ENCODE measurements at regions not wholly inside any gene's neighbourhood (a gene's known extent, or its start where the extent isn't known, plus 50 kb on each side); places are given as distances from the start of the nearest gene placed in this dataset.

DNA sequence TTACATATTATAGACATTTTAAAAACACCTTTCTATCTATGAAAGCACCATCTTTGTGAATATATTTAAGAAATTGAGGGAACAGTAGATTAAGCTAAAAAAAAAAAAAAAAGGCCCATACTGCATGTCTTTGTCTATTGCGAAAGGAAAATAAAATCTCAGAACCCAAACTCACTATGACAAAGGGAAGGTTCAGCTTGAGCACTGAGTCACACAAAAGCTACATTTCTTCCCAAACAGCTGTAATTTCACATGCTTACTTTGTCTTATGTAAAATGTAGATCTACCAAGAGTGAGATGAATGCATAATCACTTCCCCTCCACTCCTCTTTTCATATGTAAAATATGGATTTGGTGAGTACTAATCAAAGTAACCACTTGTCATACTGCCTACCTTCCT is 640.1 kb upstream of the KLF12 start:
- WGBS, 3 donors: 95 to 100% (median 98%) methylated on average over 1 of the region's 1 CpG
- no peak overlapping the region for H3K4me3 ChIP-seq (ENCODE audit: low read depth in 1 of 3, low read length in 3 of 3)
- H3K9me3 ChIP-seq (ENCODE audit: control insufficient read depth in 2 of 2, insufficient read depth in 1 of 2, low read depth in 1 of 2, low read length in 1 of 2): no peaks in the 10 kb centered on the region
- no peak overlapping the region for H3K27ac ChIP-seq (ENCODE audit: low read depth in 1 of 3, low read length in 2 of 3)
- H3K4me1 ChIP-seq (ENCODE audit: control insufficient read depth in 3 of 3, insufficient read depth in 2 of 3, low read depth in 1 of 3, low read length in 2 of 3): no peaks in the 10 kb centered on the region
- H3K27me3 ChIP-seq (ENCODE audit: control insufficient read depth in 3 of 3, insufficient read depth in 3 of 3, low read length in 3 of 3): no peaks in the 10 kb centered on the region
- no peaks in the 10 kb centered on the region for H3K36me3 ChIP-seq (ENCODE audit: control insufficient read depth in 3 of 3, insufficient read depth in 2 of 3, low read depth in 1 of 3, low read length in 3 of 3)
- DNase-seq: no peak
- FAIRE-seq: no peak

DNA sequence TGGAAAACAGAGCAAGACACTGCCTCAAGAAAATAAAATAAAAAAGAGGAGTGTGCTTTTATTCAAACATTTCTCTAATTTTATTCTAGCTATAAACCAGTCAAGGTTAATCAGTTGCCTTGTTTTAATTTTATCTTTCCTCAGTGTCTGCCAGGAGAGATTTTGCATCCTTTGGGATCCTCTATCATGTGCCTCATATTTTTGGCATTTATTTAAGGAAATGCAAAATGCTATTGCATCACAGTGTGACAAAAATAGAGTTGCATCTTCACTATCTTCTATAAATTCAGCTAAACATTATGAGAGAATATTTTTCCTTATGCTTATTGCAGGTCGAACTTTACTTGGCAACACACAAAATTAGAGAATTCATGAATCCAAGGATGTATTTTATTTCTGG is 639.0 kb upstream of the KLF12 start:
- H3K4me1 ChIP-seq (ENCODE audit: control insufficient read depth in 3 of 3, insufficient read depth in 2 of 3, low read depth in 1 of 3, low read length in 2 of 3): no peaks in the 10 kb centered on the region
- WGBS, 3 donors: 73 to 83% (median 80%) methylated on average over 1 of the region's 1 CpG

DNA sequence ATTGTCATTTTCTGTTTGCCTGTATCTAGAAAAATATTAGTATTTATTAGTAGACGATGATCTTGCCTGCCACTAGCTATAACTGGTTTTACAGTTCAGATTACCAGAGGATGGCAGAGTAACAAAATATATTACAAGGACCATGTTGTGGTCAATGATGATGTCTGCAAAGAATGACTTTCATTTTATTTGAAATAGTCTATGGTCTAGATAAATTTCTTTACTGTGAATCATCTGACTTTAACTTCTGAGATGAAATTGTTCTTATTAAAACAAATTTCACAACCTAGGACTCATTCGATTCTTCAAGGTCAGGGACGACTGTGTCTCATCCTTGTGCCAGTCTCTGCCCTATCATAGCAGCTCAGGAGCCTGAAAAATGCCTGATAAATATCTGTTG is 637.8 kb upstream of the KLF12 start:
- WGBS, 3 donors: 65 to 82% (median 79%) methylated on average over 3 of the region's 3 CpGs
- Histone ChIP-seq H3K4me3 (ENCODE audit: low read depth in 1 of 3, low read length in 3 of 3) (no peak overlapping the region), H3K4me1 (ENCODE audit: control insufficient read depth in 3 of 3, insufficient read depth in 2 of 3, low read depth in 1 of 3, low read length in 2 of 3) (no peaks in the 10 kb centered on the region), H3K27me3 (ENCODE audit: control insufficient read depth in 3 of 3, insufficient read depth in 3 of 3, low read length in 3 of 3) (no peaks in the 10 kb centered on the region), H3K27ac (ENCODE audit: low read depth in 1 of 3, low read length in 2 of 3) (no peak overlapping the region), H3K9me3 (ENCODE audit: control insufficient read depth in 2 of 2, insufficient read depth in 1 of 2, low read depth in 1 of 2, low read length in 1 of 2) (no peaks in the 10 kb centered on the region), H3K36me3 (ENCODE audit: control insufficient read depth in 3 of 3, insufficient read depth in 2 of 3, low read depth in 1 of 3, low read length in 3 of 3) (no peaks in the 10 kb centered on the region)
- DNase-seq (no peak), FAIRE-seq (no peak)

More for the DNA sequence above, 639.0 kb upstream of the KLF12 start:
- FAIRE-seq: no peak
- no peak for DNase-seq
- Histone ChIP-seq H3K27me3 (ENCODE audit: control insufficient read depth in 3 of 3, insufficient read depth in 3 of 3, low read length in 3 of 3) (no peaks in the 10 kb centered on the region), H3K27ac (ENCODE audit: low read depth in 1 of 3, low read length in 2 of 3) (no peak overlapping the region), H3K36me3 (ENCODE audit: control insufficient read depth in 3 of 3, insufficient read depth in 2 of 3, low read depth in 1 of 3, low read length in 3 of 3) (no peaks in the 10 kb centered on the region), H3K4me3 (ENCODE audit: low read depth in 1 of 3, low read length in 3 of 3) (no peak overlapping the region), H3K9me3 (ENCODE audit: control insufficient read depth in 2 of 2, insufficient read depth in 1 of 2, low read depth in 1 of 2, low read length in 1 of 2) (no peaks in the 10 kb centered on the region)

DNA sequence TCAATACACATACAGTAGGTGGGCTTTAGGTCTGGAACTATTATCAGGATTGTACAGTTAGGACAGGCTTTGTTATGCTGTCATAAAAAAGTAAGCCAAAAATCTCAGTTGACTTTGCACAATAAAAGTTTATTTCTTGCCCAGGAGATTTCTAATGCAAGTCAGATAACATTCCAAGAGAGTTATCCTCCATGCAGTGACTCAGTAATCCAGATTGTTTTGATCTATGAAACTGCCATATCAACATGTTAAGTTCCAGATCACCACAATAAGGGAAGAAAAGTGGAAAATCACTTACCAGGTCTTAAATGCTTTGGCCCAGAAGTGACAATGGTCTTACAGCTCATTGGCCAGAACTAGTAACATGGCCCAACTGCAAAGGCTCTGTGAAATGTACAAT is 636.2 kb upstream of the KLF12 start:
- FAIRE-seq: no peak
- Histone ChIP-seq H3K4me1 (ENCODE audit: control insufficient read depth in 3 of 3, insufficient read depth in 2 of 3, low read depth in 1 of 3, low read length in 2 of 3) (no peaks in the 10 kb centered on the region), H3K9me3 (ENCODE audit: control insufficient read depth in 2 of 2, insufficient read depth in 1 of 2, low read depth in 1 of 2, low read length in 1 of 2) (no peaks in the 10 kb centered on the region), H3K36me3 (ENCODE audit: control insufficient read depth in 3 of 3, insufficient read depth in 2 of 3, low read depth in 1 of 3, low read length in 3 of 3) (no peaks in the 10 kb centered on the region), H3K27ac (ENCODE audit: low read depth in 1 of 3, low read length in 2 of 3) (no peak overlapping the region), H3K27me3 (ENCODE audit: control insufficient read depth in 3 of 3, insufficient read depth in 3 of 3, low read length in 3 of 3) (no peaks in the 10 kb centered on the region), H3K4me3 (ENCODE audit: low read depth in 1 of 3, low read length in 3 of 3) (no peak overlapping the region)
- no peak for DNase-seq

DNA sequence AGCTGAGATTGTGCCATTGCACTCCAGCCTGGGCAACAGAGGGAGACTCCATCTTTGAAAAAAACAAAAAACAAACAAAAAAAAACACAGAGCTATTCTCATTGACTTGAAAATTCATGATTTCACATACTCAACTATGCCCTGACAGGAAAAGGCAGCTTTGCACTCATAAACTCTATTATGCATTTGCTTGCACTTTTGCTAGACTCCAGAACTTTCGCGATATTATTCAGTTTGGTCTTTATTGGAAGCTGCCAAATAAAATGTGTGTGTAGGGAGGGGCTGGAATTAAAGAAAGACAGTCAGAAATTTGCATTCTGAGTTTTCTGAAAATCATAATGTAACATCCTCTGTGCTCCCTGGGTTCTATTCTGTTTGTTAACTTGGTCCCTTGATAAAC is 635.1 kb upstream of the KLF12 start:
- FAIRE-seq: no peak
- Histone ChIP-seq H3K4me3 (ENCODE audit: low read depth in 1 of 3, low read length in 3 of 3) (no peak overlapping the region), H3K9me3 (ENCODE audit: control insufficient read depth in 2 of 2, insufficient read depth in 1 of 2, low read depth in 1 of 2, low read length in 1 of 2) (no peaks in the 10 kb centered on the region), H3K4me1 (ENCODE audit: control insufficient read depth in 3 of 3, insufficient read depth in 2 of 3, low read depth in 1 of 3, low read length in 2 of 3) (no peaks in the 10 kb centered on the region), H3K27me3 (ENCODE audit: control insufficient read depth in 3 of 3, insufficient read depth in 3 of 3, low read length in 3 of 3) (no peaks in the 10 kb centered on the region), H3K36me3 (ENCODE audit: control insufficient read depth in 3 of 3, insufficient read depth in 2 of 3, low read depth in 1 of 3, low read length in 3 of 3) (no peaks in the 10 kb centered on the region), H3K27ac (ENCODE audit: low read depth in 1 of 3, low read length in 2 of 3) (no peak overlapping the region)
- no peak for DNase-seq
- 65 to 91% (median 89%) methylated on average over 2 of the region's 2 CpGs for WGBS, 3 donors

DNA sequence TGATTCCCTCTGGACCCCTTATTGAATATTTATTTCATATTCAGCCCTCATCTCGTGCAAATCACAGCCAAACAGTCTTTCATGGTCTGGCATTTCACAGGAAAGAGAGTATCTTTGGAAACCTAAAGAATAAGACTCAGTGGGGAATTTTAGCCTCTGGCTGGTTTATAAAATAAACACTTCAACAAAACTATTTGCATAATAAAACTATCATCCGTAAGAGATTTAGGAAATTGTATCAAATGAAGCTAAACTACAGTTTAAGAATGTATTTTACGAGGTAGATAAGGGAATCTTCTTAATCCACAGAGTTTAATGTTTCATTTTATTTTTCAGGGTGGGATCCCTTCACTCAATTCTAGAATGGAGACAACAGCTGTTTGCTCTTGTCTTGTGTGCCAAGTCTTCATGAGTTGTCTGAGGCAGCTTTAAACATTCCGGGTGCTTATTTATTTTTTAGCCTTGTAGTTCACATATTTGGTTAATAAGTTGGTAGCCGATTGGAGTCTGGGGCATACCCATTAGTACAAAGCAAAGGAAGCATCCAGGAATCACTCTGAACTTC is 634.4 kb upstream of the KLF12 start:
- Histone ChIP-seq H3K4me1 (ENCODE audit: control insufficient read depth in 3 of 3, insufficient read depth in 2 of 3, low read depth in 1 of 3, low read length in 2 of 3) (no peaks in the 10 kb centered on the region), H3K4me3 (ENCODE audit: low read depth in 1 of 3, low read length in 3 of 3) (no peak overlapping the region), H3K27me3 (ENCODE audit: control insufficient read depth in 3 of 3, insufficient read depth in 3 of 3, low read length in 3 of 3) (no peaks in the 10 kb centered on the region), H3K36me3 (ENCODE audit: control insufficient read depth in 3 of 3, insufficient read depth in 2 of 3, low read depth in 1 of 3, low read length in 3 of 3) (no peaks in the 10 kb centered on the region), H3K27ac (ENCODE audit: low read depth in 1 of 3, low read length in 2 of 3) (no peak overlapping the region), H3K9me3 (ENCODE audit: control insufficient read depth in 2 of 2, insufficient read depth in 1 of 2, low read depth in 1 of 2, low read length in 1 of 2) (no peaks in the 10 kb centered on the region)
- FAIRE-seq: no peak
- no peak for DNase-seq
- 54 to 66% (median 57%) methylated on average over 5 of the region's 5 CpGs for WGBS, 3 donors

DNA sequence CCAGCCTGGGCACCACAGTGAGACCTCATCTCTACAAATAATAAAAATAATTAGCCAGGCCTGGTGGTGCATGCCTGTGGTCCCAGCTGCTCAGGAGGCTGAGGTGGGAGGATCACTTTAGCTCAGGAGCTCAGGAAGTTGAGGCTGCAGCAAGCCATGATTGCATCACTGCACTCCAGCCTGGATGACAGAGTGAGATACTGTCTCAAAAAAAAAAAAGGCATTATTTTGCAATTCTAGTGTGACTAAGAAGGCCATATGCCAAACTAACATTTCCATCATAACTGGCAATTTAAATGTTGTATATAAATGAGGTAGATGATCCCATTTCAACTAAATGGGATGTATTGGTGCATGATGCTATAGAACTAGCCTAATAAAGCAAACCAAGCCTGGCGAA is 632.8 kb upstream of the KLF12 start:
- Histone ChIP-seq H3K27ac (ENCODE audit: low read depth in 1 of 3, low read length in 2 of 3) (no peak overlapping the region), H3K9me3 (ENCODE audit: control insufficient read depth in 2 of 2, insufficient read depth in 1 of 2, low read depth in 1 of 2, low read length in 1 of 2) (no peaks in the 10 kb centered on the region), H3K36me3 (ENCODE audit: control insufficient read depth in 3 of 3, insufficient read depth in 2 of 3, low read depth in 1 of 3, low read length in 3 of 3) (no peaks in the 10 kb centered on the region), H3K4me3 (ENCODE audit: low read depth in 1 of 3, low read length in 3 of 3) (no peak overlapping the region), H3K27me3 (ENCODE audit: control insufficient read depth in 3 of 3, insufficient read depth in 3 of 3, low read length in 3 of 3) (no peaks in the 10 kb centered on the region), H3K4me1 (ENCODE audit: control insufficient read depth in 3 of 3, insufficient read depth in 2 of 3, low read depth in 1 of 3, low read length in 2 of 3) (no peaks in the 10 kb centered on the region)
- DNase-seq (no peak), FAIRE-seq (no peak)
- 82 to 96% (median 85%) methylated on average over 1 of the region's 1 CpG for WGBS, 3 donors

DNA sequence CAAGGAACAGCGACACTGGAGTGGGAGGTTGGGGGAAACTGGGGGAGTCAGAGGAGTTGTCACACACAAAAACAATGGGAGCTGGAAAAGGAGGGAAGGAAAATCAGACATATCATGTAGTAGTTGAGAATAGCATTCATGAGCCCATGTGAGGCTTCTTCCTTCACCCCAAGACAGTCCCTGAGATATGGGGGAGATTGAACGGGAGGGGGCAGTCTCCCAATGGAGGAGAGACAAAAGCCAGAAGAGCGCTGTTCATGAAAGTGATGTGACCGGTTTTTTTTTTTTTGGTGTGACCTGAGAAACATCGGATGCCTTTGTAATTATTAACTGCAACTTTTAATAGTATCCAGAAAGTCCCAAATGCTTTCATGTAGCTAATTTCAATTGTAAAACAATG is 631.8 kb upstream of the KLF12 start:
- DNase-seq (no peak), FAIRE-seq (no peak)
- H3K4me3 ChIP-seq (ENCODE audit: low read depth in 1 of 3, low read length in 3 of 3): no peak overlapping the region
- no peak overlapping the region for H3K27ac ChIP-seq (ENCODE audit: low read depth in 1 of 3, low read length in 2 of 3)
- 69 to 77% (median 74%) methylated on average over 5 of the region's 5 CpGs for WGBS, 3 donors
- no peaks in the 10 kb centered on the region for H3K4me1 ChIP-seq (ENCODE audit: control insufficient read depth in 3 of 3, insufficient read depth in 2 of 3, low read depth in 1 of 3, low read length in 2 of 3)
- H3K36me3 ChIP-seq (ENCODE audit: control insufficient read depth in 3 of 3, insufficient read depth in 2 of 3, low read depth in 1 of 3, low read length in 3 of 3): no peaks in the 10 kb centered on the region
- no peaks in the 10 kb centered on the region for H3K27me3 ChIP-seq (ENCODE audit: control insufficient read depth in 3 of 3, insufficient read depth in 3 of 3, low read length in 3 of 3)
- no peaks in the 10 kb centered on the region for H3K9me3 ChIP-seq (ENCODE audit: control insufficient read depth in 2 of 2, insufficient read depth in 1 of 2, low read depth in 1 of 2, low read length in 1 of 2)
